GM12892 (cell line): ENCODE measurements at regions not wholly inside any gene's neighbourhood (a gene's known extent, or its start where the extent isn't known, plus 50 kb on each side); places are given as distances from the start of the nearest gene placed in this dataset.

ENCODE experiments used
- POLR2AphosphoS5 ChIP-seq: IDR thresholded peaks from 2 replicates; pipeline ENCODE4 v1.6.1; 2011; ENCODE audit warnings: low read depth, low read length, control low read depth
- TAF1 ChIP-seq: IDR thresholded peaks from 2 replicates; pipeline ENCODE4 v1.6.1; 2011; ENCODE audit warnings: low read depth, mild to moderate bottlenecking, control low read depth, low read length, borderline replicate concordance

DNA sequence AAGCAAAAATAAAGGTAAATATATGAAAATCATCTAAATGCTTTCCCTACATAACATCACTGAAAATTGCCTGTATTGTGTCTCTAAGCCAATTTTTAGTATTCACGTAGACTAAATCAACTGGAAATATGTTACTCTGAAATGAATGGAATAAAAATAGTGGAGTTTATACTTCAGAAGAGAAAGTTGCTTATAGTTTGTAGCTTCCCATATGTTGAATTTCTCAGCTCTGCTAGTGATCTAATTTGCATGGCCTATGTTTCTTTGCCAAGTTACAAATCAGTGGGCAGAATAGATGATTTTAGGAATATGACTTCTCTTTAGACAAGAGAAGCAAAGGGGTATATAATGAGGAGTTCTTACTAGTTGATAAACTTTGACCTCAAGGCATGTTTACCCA lies 850.2 kb downstream of the OLFM4 start:
- no peak for TF ChIP-seq POLR2AphosphoS5
- TF ChIP-seq TAF1: no peak
